ENCODE measurements at regions not wholly inside any gene's neighbourhood (a gene's known extent, or its start where the extent isn't known, plus 50 kb on each side); places are given as distances from the start of the nearest gene placed in this dataset.

- no peaks in the 10 kb centered on the region for H3K27me3 ChIP-seq
- no peaks in the 10 kb centered on the region for H3K4me1 ChIP-seq (replicated peaks in 1 of 2)
- H3K9me3 ChIP-seq (replicated peaks in 1 of 3), result no peaks in the 10 kb centered on the region
- H3K4me3 ChIP-seq, result no peak overlapping the region
- H3K27ac ChIP-seq, result no peak overlapping the region
- 66 to 74% (median 70%) methylated on average over 10 of the region's 10 CpGs for WGBS, 4 donors
- peak in 1 of 7 donors; percentile 21 for DNase-seq
- intact Hi-C loops (cut with DNase I), result no loop called here
- TF ChIP-seq POLR2A (IDR thresholded peaks at IDR 0.05), result no peak
- no peak for TF ChIP-seq CTCF (IDR thresholded peaks at IDR 0.05)
- no peaks in the 10 kb centered on the region for H3K36me3 ChIP-seq (replicated peaks in 1 of 2)
These were observed 108.3 kb downstream of the CHST1 start for GRCh38 chr11:45556851-45557707.

GRCh38 chr11:45554230-45554967, 111.0 kb downstream of the CHST1 start:
- intact Hi-C loops (cut with DNase I), result no loop called here
- DNase-seq, result peak in 6 of 7 donors; percentile 17 to 35 (median 24)
- H3K27ac ChIP-seq, result no peak overlapping the region
- no peaks in the 10 kb centered on the region for H3K4me1 ChIP-seq (replicated peaks in 1 of 2)
- no peaks in the 10 kb centered on the region for H3K9me3 ChIP-seq (replicated peaks in 1 of 3)
- 61 to 66% (median 62%) methylated on average over 13 to 14 of the region's 14 CpGs for WGBS, 4 donors
- no peaks in the 10 kb centered on the region for H3K36me3 ChIP-seq (replicated peaks in 1 of 2)
- TF ChIP-seq CTCF (IDR thresholded peaks at IDR 0.05) (no peak), POLR2A (IDR thresholded peaks at IDR 0.05) (no peak)
- H3K27me3 ChIP-seq, result no peaks in the 10 kb centered on the region
- no peak overlapping the region for H3K4me3 ChIP-seq

GRCh38 chr11:45553383-45553936, 112.0 kb downstream of the CHST1 start:
- DNase-seq, result no peak
- no peaks in the 10 kb centered on the region for H3K27me3 ChIP-seq
- TF ChIP-seq POLR2A (IDR thresholded peaks at IDR 0.05) (no peak), CTCF (IDR thresholded peaks at IDR 0.05) (no peak)
- no peaks in the 10 kb centered on the region for H3K4me1 ChIP-seq (replicated peaks in 1 of 2)
- no peaks in the 10 kb centered on the region for H3K36me3 ChIP-seq (replicated peaks in 1 of 2)
- no peak overlapping the region for H3K4me3 ChIP-seq
- H3K9me3 ChIP-seq (replicated peaks in 1 of 3), result no peaks in the 10 kb centered on the region
- H3K27ac ChIP-seq, result no peak overlapping the region
- intact Hi-C loops (cut with DNase I), result no loop called here
- WGBS, 4 donors, result 84 to 93% (median 89%) methylated on average over 9 of the region's 9 CpGs

- WGBS, 4 donors, result 80 to 87% (median 83%) methylated on average over 7 to 10 of the region's 10 CpGs
- intact Hi-C loops (cut with DNase I), result no loop called here
- DNase-seq, result no peak
- Histone ChIP-seq H3K9me3 (replicated peaks in 1 of 3) (no peaks in the 10 kb centered on the region), H3K27me3 (no peaks in the 10 kb centered on the region), H3K27ac (no peak overlapping the region), H3K4me3 (no peak overlapping the region), H3K4me1 (replicated peaks in 1 of 2) (no peaks in the 10 kb centered on the region), H3K36me3 (replicated peaks in 1 of 2) (no peaks in the 10 kb centered on the region)
- TF ChIP-seq CTCF (IDR thresholded peaks at IDR 0.05), result no peak
- no peak for TF ChIP-seq POLR2A (IDR thresholded peaks at IDR 0.05)
These were observed 114.2 kb downstream of the CHST1 start for GRCh38 chr11:45551191-45551713.
